ENCODE measurements at regions not wholly inside any gene's neighbourhood (a gene's known extent, or its start where the extent isn't known, plus 50 kb on each side); places are given as distances from the start of the nearest gene placed in this dataset.

DNA sequence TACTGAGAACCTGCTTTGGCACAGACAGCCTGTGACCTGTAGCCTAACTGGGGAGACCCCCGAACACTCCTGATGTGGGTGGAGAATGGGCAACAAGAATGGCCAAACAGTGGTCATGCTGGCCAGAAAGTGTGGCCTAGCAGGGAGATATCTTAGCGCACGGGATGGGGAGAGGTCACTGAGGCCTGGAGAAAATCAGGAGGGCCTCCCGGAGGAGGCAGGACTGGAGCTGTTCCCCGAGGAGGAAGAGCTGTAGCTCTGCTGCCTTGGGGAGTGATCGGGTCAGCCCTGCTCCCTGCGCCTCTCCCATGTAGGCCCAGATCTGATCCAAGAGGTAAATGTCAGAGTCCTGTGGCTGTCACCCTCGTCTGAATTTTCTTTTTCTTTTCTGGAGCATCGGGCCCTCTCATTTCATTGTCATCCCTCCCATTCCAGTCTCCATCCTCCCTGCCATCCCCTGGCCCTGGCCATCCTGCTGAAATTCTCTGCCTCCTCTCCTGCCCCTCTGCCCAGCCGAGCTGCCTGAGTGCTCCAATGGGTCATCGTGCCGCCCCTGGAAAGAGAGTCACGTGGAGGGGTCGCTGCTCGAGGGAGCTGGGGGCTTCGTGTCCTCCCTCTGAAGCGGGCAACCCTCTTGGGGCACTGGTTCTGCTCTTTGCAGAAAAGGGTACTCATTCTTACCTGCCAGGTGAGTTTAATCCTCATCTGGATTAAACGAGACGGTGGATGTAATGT, 242.9 kb downstream of the HAUS1 start:
- TF ChIP-seq, protein P1, sequence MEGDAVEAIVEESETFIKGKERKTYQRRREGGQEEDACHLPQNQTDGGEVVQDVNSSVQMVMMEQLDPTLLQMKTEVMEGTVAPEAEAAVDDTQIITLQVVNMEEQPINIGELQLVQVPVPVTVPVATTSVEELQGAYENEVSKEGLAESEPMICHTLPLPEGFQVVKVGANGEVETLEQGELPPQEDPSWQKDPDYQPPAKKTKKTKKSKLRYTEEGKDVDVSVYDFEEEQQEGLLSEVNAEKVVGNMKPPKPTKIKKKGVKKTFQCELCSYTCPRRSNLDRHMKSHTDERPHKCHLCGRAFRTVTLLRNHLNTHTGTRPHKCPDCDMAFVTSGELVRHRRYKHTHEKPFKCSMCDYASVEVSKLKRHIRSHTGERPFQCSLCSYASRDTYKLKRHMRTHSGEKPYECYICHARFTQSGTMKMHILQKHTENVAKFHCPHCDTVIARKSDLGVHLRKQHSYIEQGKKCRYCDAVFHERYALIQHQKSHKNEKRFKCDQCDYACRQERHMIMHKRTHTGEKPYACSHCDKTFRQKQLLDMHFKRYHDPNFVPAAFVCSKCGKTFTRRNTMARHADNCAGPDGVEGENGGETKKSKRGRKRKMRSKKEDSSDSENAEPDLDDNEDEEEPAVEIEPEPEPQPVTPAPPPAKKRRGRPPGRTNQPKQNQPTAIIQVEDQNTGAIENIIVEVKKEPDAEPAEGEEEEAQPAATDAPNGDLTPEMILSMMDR (IDR thresholded peaks at IDR 0.05 in 4 of 5, conservative IDR thresholded peaks at IDR 0.05 in 1 of 5), result no peak
- no peak for TF ChIP-seq POLR2A (IDR thresholded peaks at IDR 0.05)
